WTC11 (cell line): ENCODE measurements at regions not wholly inside any gene's neighbourhood (a gene's known extent, or its start where the extent isn't known, plus 50 kb on each side); places are given as distances from the start of the nearest gene placed in this dataset.

Source experiments
- ELF4 ChIP-seq: sonication (generic); formaldehyde crosslinking; IDR thresholded peaks from 2 replicates; pipeline ENCODE4 v1.8.1; 2022; ENCODE audit warnings: low read depth, mild to moderate bottlenecking, moderate library complexity, missing genetic modification reagents
- TF ChIP-seq, protein P1 (sequence below): sonication (generic); formaldehyde crosslinking; IDR thresholded peaks from 2 replicates; pipeline ENCODE4 v1.8.0; 2022; ENCODE audit warnings: mild to moderate bottlenecking, missing genetic modification reagents
- TF ChIP-seq, protein P2 (sequence below): fragments of 200-600 bp; IDR thresholded peaks from 2 replicates; pipeline ENCODE4 v1.8.0; 2022; ENCODE audit warnings: antibody characterized with exemption

- TF ChIP-seq, protein P1, sequence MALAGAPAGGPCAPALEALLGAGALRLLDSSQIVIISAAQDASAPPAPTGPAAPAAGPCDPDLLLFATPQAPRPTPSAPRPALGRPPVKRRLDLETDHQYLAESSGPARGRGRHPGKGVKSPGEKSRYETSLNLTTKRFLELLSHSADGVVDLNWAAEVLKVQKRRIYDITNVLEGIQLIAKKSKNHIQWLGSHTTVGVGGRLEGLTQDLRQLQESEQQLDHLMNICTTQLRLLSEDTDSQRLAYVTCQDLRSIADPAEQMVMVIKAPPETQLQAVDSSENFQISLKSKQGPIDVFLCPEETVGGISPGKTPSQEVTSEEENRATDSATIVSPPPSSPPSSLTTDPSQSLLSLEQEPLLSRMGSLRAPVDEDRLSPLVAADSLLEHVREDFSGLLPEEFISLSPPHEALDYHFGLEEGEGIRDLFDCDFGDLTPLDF (CRISPR knock-in tag): no peak
- TF ChIP-seq, protein P2, sequence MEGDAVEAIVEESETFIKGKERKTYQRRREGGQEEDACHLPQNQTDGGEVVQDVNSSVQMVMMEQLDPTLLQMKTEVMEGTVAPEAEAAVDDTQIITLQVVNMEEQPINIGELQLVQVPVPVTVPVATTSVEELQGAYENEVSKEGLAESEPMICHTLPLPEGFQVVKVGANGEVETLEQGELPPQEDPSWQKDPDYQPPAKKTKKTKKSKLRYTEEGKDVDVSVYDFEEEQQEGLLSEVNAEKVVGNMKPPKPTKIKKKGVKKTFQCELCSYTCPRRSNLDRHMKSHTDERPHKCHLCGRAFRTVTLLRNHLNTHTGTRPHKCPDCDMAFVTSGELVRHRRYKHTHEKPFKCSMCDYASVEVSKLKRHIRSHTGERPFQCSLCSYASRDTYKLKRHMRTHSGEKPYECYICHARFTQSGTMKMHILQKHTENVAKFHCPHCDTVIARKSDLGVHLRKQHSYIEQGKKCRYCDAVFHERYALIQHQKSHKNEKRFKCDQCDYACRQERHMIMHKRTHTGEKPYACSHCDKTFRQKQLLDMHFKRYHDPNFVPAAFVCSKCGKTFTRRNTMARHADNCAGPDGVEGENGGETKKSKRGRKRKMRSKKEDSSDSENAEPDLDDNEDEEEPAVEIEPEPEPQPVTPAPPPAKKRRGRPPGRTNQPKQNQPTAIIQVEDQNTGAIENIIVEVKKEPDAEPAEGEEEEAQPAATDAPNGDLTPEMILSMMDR: no peak
- no peak for TF ChIP-seq ELF4 (CRISPR knock-in tag)
Measured at GRCh38 chr17:53118948-53119347, 703.8 kb upstream of the KIF2B start.
